IPS-NIHi11 (cell line): ENCODE measurements at regions not wholly inside any gene's neighbourhood (a gene's known extent, or its start where the extent isn't known, plus 50 kb on each side); places are given as distances from the start of the nearest gene placed in this dataset.
A peak's percentile ranks its signal among the peaks of the same experiment; 100 is the strongest.
"Not testable (repeated sequence)": the region's sequence is repeated elsewhere in the genome, so short reads cannot be mapped to it uniquely, and the experiment has no call there.

Source experiments
- DNase-seq: peaks from one replicate; pipeline ENCODE4 v3.0.0; 2012; ENCODE audit warnings: mixed read lengths, low spot score

GRCh38 chr10:9390516-9390915, 1336.0 kb downstream of the GATA3 start:
- no peak for DNase-seq

- DNase-seq, result no peak
These were observed 1344.9 kb downstream of the GATA3 start for GRCh38 chr10:9399275-9399983.

GRCh38 chr10:9402067-9402466, 1347.6 kb downstream of the GATA3 start:
- not testable (repeated sequence) for DNase-seq

GRCh38 chr10:9402507-9403195, 1348.2 kb downstream of the GATA3 start:
- DNase-seq, result not testable (repeated sequence)

- DNase-seq, result not testable (repeated sequence)
These were observed 1352.7 kb downstream of the GATA3 start for GRCh38 chr10:9407201-9407600.

GRCh38 chr10:9416331-9416730, 1361.8 kb downstream of the GATA3 start:
- DNase-seq, result no peak

- no peak for DNase-seq
These were observed 1365.3 kb downstream of the GATA3 start for GRCh38 chr10:9419757-9420156.

- DNase-seq, result no peak
These were observed 1372.7 kb downstream of the GATA3 start for GRCh38 chr10:9427209-9427608.

- no peak for DNase-seq
These were observed 1382.6 kb downstream of the GATA3 start for GRCh38 chr10:9437131-9437530.

GRCh38 chr10:9443758-9444157, 1389.3 kb downstream of the GATA3 start:
- DNase-seq, result no peak

GRCh38 chr10:9449530-9449929, 1395.0 kb downstream of the GATA3 start:
- no peak for DNase-seq

GRCh38 chr10:9450801-9451200, 1396.3 kb downstream of the GATA3 start:
- no peak for DNase-seq

GRCh38 chr10:9451211-9451773, 1396.8 kb downstream of the GATA3 start:
- no peak for DNase-seq

GRCh38 chr10:9452056-9452455, 1397.6 kb downstream of the GATA3 start:
- DNase-seq, result no peak

GRCh38 chr10:9453871-9454270, 1399.4 kb downstream of the GATA3 start:
- not testable (repeated sequence) for DNase-seq

- no peak for DNase-seq
These were observed 1415.2 kb downstream of the GATA3 start for GRCh38 chr10:9469663-9470205.

- DNase-seq, result no peak
These were observed 1416.1 kb downstream of the GATA3 start for GRCh38 chr10:9470581-9470980.

GRCh38 chr10:9501944-9502343, 1447.5 kb downstream of the GATA3 start:
- DNase-seq, result no peak

- no peak for DNase-seq
These were observed 1449.7 kb downstream of the GATA3 start for GRCh38 chr10:9504227-9504626.

GRCh38 chr10:9505546-9505945, 1451.1 kb downstream of the GATA3 start:
- DNase-seq, result no peak

- no peak for DNase-seq
These were observed 1454.1 kb downstream of the GATA3 start for GRCh38 chr10:9508606-9509005.

- peak; percentile 14 for DNase-seq
These were observed 1456.1 kb downstream of the GATA3 start for GRCh38 chr10:9510626-9511025.

GRCh38 chr10:9515922-9516321, 1461.4 kb downstream of the GATA3 start:
- DNase-seq, result no peak
